Spleen (tissue), 7 donors: ENCODE measurements at regions not wholly inside any gene's neighbourhood (a gene's known extent, or its start where the extent isn't known, plus 50 kb on each side); places are given as distances from the start of the nearest gene placed in this dataset.

Source experiments
- POLR2A ChIP-seq, 3 donors: fragments of 450-650 bp; IDR thresholded peaks; one replicate each; pipeline ENCODE4 v1.5.1; 2017; ENCODE audit warnings: antibody characterized with exemption in 3 of 3, mild to moderate bottlenecking in 1 of 3
- POLR2AphosphoS5 ChIP-seq, 3 donors: sonication (generic); formaldehyde crosslinking; IDR thresholded peaks; one replicate each; pipeline ENCODE4 v1.5.1; 2017; ENCODE audit warnings: antibody characterized with exemption in 3 of 3
- TF ChIP-seq, protein P1 (sequence below), 11 experiments: fragments of 200-600 bp in 7 of 11; fragments of 450-650 bp in 4 of 11; sonication (generic) in 4 of 11; IDR thresholded peaks in 8 of 11; conservative IDR thresholded peaks in 3 of 11; 1 replicate in 7 of 11; 2 replicates in 4 of 11; pipeline versions ENCODE4 v1.4.0 to v1.8.0; 2016 to 2021; ENCODE audit warnings: antibody characterized with exemption in 11 of 11, inconsistent platforms in 4 of 11, mild to moderate bottlenecking in 1 of 11
- donor health status: DM: no; HTN: no; CAD: no; lungs with moderate emphysema.
- donor health status: DM: no; HTN: no; CAD: no.
- donor health status: DM: no; HTN: no; CAD: no.

DNA sequence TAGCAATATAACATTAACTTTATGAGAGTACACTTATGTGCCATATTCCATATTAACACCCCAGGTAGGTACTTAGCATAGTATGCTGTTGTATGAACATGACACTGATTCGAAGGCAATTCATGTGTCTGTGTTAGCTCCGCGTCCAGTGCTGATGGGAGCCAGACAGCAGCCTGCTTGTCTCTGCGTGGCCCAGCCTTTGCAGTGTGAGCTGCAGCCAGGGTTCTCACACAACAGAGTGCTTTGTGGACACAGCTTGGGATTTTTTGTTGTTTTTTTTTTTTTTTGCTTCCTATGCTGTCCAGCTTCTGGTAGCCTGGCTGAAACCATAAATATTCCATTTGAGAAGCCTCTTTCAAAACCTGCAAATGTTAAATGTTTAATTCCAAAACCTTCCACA, 350.9 kb downstream of the SMOC2 start:
- TF ChIP-seq, protein P1, sequence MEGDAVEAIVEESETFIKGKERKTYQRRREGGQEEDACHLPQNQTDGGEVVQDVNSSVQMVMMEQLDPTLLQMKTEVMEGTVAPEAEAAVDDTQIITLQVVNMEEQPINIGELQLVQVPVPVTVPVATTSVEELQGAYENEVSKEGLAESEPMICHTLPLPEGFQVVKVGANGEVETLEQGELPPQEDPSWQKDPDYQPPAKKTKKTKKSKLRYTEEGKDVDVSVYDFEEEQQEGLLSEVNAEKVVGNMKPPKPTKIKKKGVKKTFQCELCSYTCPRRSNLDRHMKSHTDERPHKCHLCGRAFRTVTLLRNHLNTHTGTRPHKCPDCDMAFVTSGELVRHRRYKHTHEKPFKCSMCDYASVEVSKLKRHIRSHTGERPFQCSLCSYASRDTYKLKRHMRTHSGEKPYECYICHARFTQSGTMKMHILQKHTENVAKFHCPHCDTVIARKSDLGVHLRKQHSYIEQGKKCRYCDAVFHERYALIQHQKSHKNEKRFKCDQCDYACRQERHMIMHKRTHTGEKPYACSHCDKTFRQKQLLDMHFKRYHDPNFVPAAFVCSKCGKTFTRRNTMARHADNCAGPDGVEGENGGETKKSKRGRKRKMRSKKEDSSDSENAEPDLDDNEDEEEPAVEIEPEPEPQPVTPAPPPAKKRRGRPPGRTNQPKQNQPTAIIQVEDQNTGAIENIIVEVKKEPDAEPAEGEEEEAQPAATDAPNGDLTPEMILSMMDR (IDR thresholded peaks at IDR 0.05 in 8 of 11, conservative IDR thresholded peaks at IDR 0.05 in 3 of 11), result no peak
- TF ChIP-seq POLR2A (IDR thresholded peaks at IDR 0.05) (no peak), POLR2AphosphoS5 (IDR thresholded peaks at IDR 0.05) (no peak)
